ENCODE measurements at regions not wholly inside any gene's neighbourhood (a gene's known extent, or its start where the extent isn't known, plus 50 kb on each side); places are given as distances from the start of the nearest gene placed in this dataset.

DNA sequence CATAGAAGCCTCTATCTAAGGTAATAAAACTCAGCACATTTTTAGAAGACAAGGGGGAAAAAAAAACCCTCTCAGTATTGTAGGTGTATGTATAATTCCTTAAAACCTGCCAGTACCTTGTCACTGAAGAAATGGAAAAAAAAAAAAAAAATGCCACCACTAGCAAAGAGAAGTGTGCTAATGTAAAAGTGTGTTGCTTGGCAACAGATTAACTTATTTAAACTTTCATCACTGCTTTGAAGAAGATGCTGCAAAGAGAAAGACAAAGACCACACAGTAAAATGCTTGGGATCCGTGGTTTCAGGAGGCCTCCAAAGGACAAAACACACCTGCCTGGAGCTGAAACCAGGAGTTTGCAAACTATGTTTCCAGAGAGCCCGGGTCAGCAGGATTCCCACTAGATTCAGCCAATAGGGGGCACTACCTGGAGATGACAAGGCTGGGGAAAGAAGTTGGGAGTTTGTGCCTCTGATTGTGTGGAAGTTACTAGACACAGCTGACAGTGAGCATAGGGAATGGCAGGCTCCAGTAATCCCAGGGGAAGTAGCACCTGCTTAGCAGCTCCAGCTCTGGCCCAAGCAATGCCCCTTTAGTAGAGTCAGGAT is 169.1 kb upstream of the TRIB2 start:
- intact Hi-C loops (cut with DNase I), result no loop called here
- Histone ChIP-seq H3K27me3 (no peaks in the 10 kb centered on the region), H3K27ac (no peak overlapping the region), H3K9me3 (replicated peaks in 1 of 3) (no peaks in the 10 kb centered on the region), H3K36me3 (replicated peaks in 1 of 2) (no peaks in the 10 kb centered on the region), H3K4me1 (replicated peaks in 1 of 2) (no peaks in the 10 kb centered on the region), H3K4me3 (no peak overlapping the region)
- TF ChIP-seq POLR2A (IDR thresholded peaks at IDR 0.05), result no peak
- TF ChIP-seq, protein P1, sequence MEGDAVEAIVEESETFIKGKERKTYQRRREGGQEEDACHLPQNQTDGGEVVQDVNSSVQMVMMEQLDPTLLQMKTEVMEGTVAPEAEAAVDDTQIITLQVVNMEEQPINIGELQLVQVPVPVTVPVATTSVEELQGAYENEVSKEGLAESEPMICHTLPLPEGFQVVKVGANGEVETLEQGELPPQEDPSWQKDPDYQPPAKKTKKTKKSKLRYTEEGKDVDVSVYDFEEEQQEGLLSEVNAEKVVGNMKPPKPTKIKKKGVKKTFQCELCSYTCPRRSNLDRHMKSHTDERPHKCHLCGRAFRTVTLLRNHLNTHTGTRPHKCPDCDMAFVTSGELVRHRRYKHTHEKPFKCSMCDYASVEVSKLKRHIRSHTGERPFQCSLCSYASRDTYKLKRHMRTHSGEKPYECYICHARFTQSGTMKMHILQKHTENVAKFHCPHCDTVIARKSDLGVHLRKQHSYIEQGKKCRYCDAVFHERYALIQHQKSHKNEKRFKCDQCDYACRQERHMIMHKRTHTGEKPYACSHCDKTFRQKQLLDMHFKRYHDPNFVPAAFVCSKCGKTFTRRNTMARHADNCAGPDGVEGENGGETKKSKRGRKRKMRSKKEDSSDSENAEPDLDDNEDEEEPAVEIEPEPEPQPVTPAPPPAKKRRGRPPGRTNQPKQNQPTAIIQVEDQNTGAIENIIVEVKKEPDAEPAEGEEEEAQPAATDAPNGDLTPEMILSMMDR (IDR thresholded peaks at IDR 0.05), result no peak
- DNase-seq, result no peak
- 91 to 100% (median 95%) methylated on average over 2 of the region's 2 CpGs for WGBS, 4 donors

GRCh38 chr2:12548906-12549305 is 167.8 kb upstream of the TRIB2 start:
- no peak for DNase-seq
- Histone ChIP-seq H3K4me1 (replicated peaks in 1 of 2) (no peaks in the 10 kb centered on the region), H3K27me3 (no peaks in the 10 kb centered on the region), H3K27ac (no peak overlapping the region), H3K36me3 (replicated peaks in 1 of 2) (no peaks in the 10 kb centered on the region), H3K9me3 (replicated peaks in 1 of 3) (no peaks in the 10 kb centered on the region), H3K4me3 (no peak overlapping the region)
- intact Hi-C loops (cut with DNase I), result no loop called here
- 77 to 85% (median 80%) methylated on average over 4 of the region's 4 CpGs for WGBS, 4 donors
- TF ChIP-seq, protein P1 (IDR thresholded peaks at IDR 0.05), result no peak
- TF ChIP-seq POLR2A (IDR thresholded peaks at IDR 0.05), result no peak

DNA sequence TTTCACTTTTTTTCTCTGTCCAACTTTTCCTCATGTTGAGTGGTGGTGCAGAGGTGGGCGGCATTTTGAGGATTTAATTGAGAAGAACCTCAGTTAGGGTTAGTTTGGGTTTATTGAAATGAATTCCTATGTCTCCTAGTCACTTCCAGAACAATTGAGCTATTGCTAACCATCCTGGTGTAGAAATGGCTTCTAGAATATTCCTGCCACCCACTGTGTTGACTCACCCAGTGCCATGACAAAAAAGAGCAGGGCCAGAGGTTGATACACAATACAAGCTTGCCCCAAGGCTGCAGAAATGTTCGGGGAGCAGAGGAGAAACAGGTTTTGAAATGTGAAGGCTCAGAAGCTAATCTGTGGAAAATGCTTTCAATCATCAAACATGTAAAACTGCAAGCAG is 167.1 kb upstream of the TRIB2 start:
- no peaks in the 10 kb centered on the region for H3K9me3 ChIP-seq (replicated peaks in 1 of 3)
- no peaks in the 10 kb centered on the region for H3K36me3 ChIP-seq (replicated peaks in 1 of 2)
- H3K4me3 ChIP-seq, result no peak overlapping the region
- intact Hi-C loops (cut with DNase I), result no loop called here
- 61 to 78% (median 72%) methylated on average over 2 of the region's 2 CpGs for WGBS, 4 donors
- TF ChIP-seq, protein P1 (IDR thresholded peaks at IDR 0.05), result no peak
- TF ChIP-seq POLR2A (IDR thresholded peaks at IDR 0.05), result no peak
- H3K4me1 ChIP-seq (replicated peaks in 1 of 2), result peaks cover 0 to under 1% of the 10 kb centered on the region in 2 donors
- no peaks in the 10 kb centered on the region for H3K27me3 ChIP-seq
- H3K27ac ChIP-seq, result no peak overlapping the region
- DNase-seq, result no peak

DNA sequence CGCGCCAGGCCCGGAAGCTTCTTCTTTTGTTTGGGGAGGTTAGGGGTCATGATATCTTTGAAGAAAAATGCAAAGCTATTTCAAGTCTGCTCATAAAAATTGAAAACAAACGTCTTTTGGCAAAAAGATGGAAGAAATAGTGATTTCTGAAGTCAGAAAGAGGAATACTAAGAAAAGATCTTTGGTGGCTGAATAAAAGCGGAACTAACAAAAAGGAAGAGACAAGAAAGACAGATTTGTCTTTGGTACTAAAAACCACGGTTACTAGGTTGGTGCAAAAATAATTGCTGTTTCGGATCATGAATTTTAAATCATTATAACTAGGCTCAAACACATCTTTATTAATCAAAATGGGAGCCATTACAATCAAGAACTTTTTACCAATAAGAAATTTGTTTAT is 164.6 kb upstream of the TRIB2 start:
- DNase-seq, result no peak
- Histone ChIP-seq H3K27me3 (no peaks in the 10 kb centered on the region), H3K9me3 (replicated peaks in 1 of 3) (no peaks in the 10 kb centered on the region), H3K4me3 (no peak overlapping the region), H3K27ac (no peak overlapping the region), H3K4me1 (replicated peaks in 1 of 2) (peaks cover 9 to 16% of the 10 kb centered on the region in 2 donors), H3K36me3 (replicated peaks in 1 of 2) (no peaks in the 10 kb centered on the region)
- 86 to 93% (median 87%) methylated on average over 7 of the region's 7 CpGs for WGBS, 4 donors
- TF ChIP-seq POLR2A (IDR thresholded peaks at IDR 0.05), result no peak
- TF ChIP-seq, protein P1 (IDR thresholded peaks at IDR 0.05), result no peak
- intact Hi-C loops (cut with DNase I), result no loop called here
